ENCODE measurements at regions not wholly inside any gene's neighbourhood (a gene's known extent, or its start where the extent isn't known, plus 50 kb on each side); places are given as distances from the start of the nearest gene placed in this dataset.

DNA sequence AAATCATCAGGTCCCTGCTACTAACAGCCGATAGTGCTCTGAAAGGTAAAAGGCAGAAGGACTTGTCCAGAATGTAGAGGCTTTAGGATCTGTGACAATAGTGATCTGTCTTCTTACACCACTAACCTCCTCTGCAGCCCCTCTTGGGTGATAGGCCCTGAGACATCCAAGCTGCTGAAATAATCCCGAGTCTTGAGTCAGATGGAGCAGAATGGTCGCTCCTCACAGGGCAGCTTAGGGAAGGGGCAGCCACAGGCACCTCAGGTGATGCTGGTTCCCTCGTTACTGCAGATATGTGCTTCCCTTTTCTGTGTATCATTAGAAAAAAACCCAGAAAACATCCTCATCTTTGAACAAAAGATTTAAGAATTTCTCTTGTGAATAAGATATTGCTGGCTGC lies 157.1 kb upstream of the DLX2 start:
- DNase-seq (ENCODE audit: low read depth in 1 of 2, low spot score in 2 of 2): no peak
- Histone ChIP-seq H2BK15ac (ENCODE audit: low read length) (no peak overlapping the region), H2AK5ac (ENCODE audit: low read depth, low read length) (no peak overlapping the region), H3K14ac (ENCODE audit: insufficient read length) (no peak overlapping the region), H3K56ac (replicated peaks; ENCODE audit: insufficient read length, low read depth, low read length) (no peak overlapping the region), H2BK20ac (ENCODE audit: low read length) (peak overlapping the region; percentile 66; the same call in 1 of the 2 replicates), H2BK5ac (ENCODE audit: low read depth, low read length) (no peak overlapping the region), H4K91ac (replicated peaks; ENCODE audit: insufficient read length, low read length) (peak overlapping the region; percentile 56), H3K79me2 (ENCODE audit: control insufficient read depth in 1 of 2, insufficient read depth in 2 of 2, low read length in 2 of 2) (no peaks in the 10 kb centered on the region), H3K27ac (ENCODE audit: low read depth, low read length) (no peak overlapping the region), H4K5ac (ENCODE audit: insufficient read length, low read depth, low read length) (no peak overlapping the region), H3K23me2 (ENCODE audit: low read depth, low read length) (no peaks in the 10 kb centered on the region), H3K36me3 (ENCODE audit: control insufficient read depth in 2 of 4, insufficient read depth in 4 of 4, low read length in 3 of 4) (no peaks in the 10 kb centered on the region), H3K9ac (replicated peaks in 1 of 4; ENCODE audit: extremely low read depth in 1 of 4, low read depth in 3 of 4, low read length in 3 of 4) (no peak overlapping the region), H2BK12ac (ENCODE audit: low read depth, low read length) (peak overlapping the region; percentile 31; the same call in 1 of the 2 replicates), H3K23ac (ENCODE audit: insufficient read length) (no peak overlapping the region), H3K27me3 (replicated peaks in 1 of 4; ENCODE audit: control insufficient read depth in 3 of 4, extremely low read depth in 1 of 4, insufficient read depth in 3 of 4, low read length in 3 of 4) (no peaks in the 10 kb centered on the region), H3K79me1 (ENCODE audit: low read depth, low read length) (no peaks in the 10 kb centered on the region), H3K18ac (ENCODE audit: extremely low read depth, low read length) (peak overlapping the region; percentile 76), H2BK120ac (replicated peaks; ENCODE audit: low read depth, low read length) (no peak overlapping the region), H3K4me1 (replicated peaks in 1 of 4; ENCODE audit: control insufficient read depth in 3 of 4, insufficient read depth in 4 of 4, low read length in 3 of 4) (peaks cover 2 to 10% (median 4%) of the 10 kb centered on the region in 4 experiments; a peak in 3 of 7 replicates), H3K4ac (replicated peaks; ENCODE audit: insufficient read length, low read depth, low read length) (no peak overlapping the region), H3K4me2 (ENCODE audit: insufficient read depth in 1 of 2, low read depth in 2 of 2, low read length in 2 of 2) (peak overlapping the region in 1 of 2 experiments; percentile 40; a peak in 1 of 4 replicates), H4K20me1 (replicated peaks in 1 of 2; ENCODE audit: control insufficient read depth in 1 of 2, insufficient read depth in 2 of 2, low read length in 2 of 2) (no peaks in the 10 kb centered on the region), H3K9me3 (ENCODE audit: insufficient read depth in 2 of 2, low read depth in 1 of 2, low read length in 1 of 2) (no peaks in the 10 kb centered on the region), H4K8ac (ENCODE audit: extremely low read depth, insufficient read depth, low read length) (no peak overlapping the region), H2AFZ (ENCODE audit: low read length) (0 out of 2 replicates have a peak overlapping the region, but pooled peaks have one; percentile 20), H3K4me3 (ENCODE audit: extremely low read depth in 1 of 4, insufficient read depth in 2 of 4, low read depth in 3 of 4, low read length in 4 of 4) (no peak overlapping the region)
- CTCF ChIA-PET (ENCODE audit: partially characterized antibody): interaction anchor here (0.9 kb wide), 1 partner anchor 87 kb away, joined by 3 read pairs; no protein-coding TSS in a partner anchor
- 73% methylated on average over 4 of the region's 4 CpGs; no CpG with 5 or more reads in 1 of the 2 experiments for WGBS, 2 experiments (ENCODE audit: extremely low coverage in 1 of 2, insufficient coverage in 1 of 2, insufficient read length in 1 of 2, insufficient replicate concordance in 2 of 2, low coverage in 1 of 2, low lambda C conversion rate in 2 of 2, missing lambda C conversion rate in 1 of 2)
- no peak for FAIRE-seq
- POLR2A ChIA-PET (ENCODE audit: partially characterized antibody): no interaction called here
- TF ChIP-seq NANOG (IDR thresholded peaks at IDR 0.05; ENCODE audit: insufficient read depth, low read depth, low read length, poor library complexity, severe bottlenecking) (no peak), JUND (IDR thresholded peaks at IDR 0.05; ENCODE audit: low read length) (no peak), POLR2AphosphoS5 (IDR thresholded peaks at IDR 0.05; ENCODE audit: low read depth, low read length) (no peak), PHF8 (conservative IDR thresholded peaks at IDR 0.05; ENCODE audit: low read depth, low read length) (no peak), CREB1 (IDR thresholded peaks at IDR 0.05) (no peak)
- TF ChIP-seq, protein P1, sequence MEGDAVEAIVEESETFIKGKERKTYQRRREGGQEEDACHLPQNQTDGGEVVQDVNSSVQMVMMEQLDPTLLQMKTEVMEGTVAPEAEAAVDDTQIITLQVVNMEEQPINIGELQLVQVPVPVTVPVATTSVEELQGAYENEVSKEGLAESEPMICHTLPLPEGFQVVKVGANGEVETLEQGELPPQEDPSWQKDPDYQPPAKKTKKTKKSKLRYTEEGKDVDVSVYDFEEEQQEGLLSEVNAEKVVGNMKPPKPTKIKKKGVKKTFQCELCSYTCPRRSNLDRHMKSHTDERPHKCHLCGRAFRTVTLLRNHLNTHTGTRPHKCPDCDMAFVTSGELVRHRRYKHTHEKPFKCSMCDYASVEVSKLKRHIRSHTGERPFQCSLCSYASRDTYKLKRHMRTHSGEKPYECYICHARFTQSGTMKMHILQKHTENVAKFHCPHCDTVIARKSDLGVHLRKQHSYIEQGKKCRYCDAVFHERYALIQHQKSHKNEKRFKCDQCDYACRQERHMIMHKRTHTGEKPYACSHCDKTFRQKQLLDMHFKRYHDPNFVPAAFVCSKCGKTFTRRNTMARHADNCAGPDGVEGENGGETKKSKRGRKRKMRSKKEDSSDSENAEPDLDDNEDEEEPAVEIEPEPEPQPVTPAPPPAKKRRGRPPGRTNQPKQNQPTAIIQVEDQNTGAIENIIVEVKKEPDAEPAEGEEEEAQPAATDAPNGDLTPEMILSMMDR (IDR thresholded peaks at IDR 0.05; ENCODE audit: control extremely low read depth in 1 of 3, insufficient read depth in 1 of 3, low read depth in 1 of 3, low read length in 3 of 3): no peak
